Embryonic facial prominence (tissue), 1 donor: ENCODE measurements at regions not wholly inside any gene's neighbourhood (a gene's known extent, or its start where the extent isn't known, plus 50 kb on each side); places are given as distances from the start of the nearest gene placed in this dataset.
"Not testable (repeated sequence)": the region's sequence is repeated elsewhere in the genome, so short reads cannot be mapped to it uniquely, and the experiment has no call there.

Experiments
- DNase-seq: peaks from one replicate; pipeline ENCODE4 v3.0.0-alpha.2; 2016; ENCODE audit errors: extremely low spot score

- no peak for DNase-seq
Observed at GRCh38 chr3:147240581-147240980, 165.8 kb downstream of the ZIC4 start.

DNA sequence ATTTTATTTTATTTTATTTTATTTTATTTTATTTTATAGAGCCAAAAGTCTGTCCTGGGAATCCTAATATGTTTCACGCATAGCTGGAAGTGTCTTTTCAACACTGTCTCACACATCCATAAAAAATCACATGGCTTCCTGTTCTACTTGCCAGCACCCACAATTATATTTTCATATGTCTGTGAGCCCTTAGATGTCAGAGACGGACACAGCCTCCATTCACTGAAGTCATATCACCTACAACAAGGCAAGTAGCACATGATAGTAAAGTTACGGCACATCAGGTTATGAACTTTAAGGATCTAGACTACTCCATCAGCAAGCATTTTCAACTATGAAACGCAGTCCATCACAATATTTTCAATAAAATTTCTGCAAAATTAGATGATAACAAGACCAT is 168.4 kb downstream of the ZIC4 start:
- DNase-seq = no peak

DNA sequence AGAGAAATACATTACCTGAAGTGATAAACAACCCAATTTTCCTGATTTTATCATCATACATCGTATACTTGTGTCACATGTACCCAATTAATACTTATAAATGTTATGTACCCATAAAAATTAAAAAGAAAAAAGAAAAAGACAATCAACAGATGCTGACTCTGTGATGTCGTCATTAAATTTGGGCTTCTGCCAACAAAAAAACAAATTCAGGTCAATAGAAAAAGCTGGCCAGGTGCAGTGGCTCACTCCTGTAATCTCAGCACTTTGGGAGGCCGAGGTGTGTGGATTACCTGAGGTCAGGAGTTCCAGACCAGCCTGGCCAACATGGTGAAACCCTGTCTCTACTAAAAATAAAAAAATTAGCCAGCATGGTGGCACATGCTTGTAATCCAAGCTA is 174.4 kb downstream of the ZIC4 start:
- not testable (repeated sequence) for DNase-seq

GRCh38 chr3:147231111-147231510 is 175.2 kb downstream of the ZIC4 start:
- no peak for DNase-seq

- no peak for DNase-seq
Observed at GRCh38 chr3:147222291-147222690, 184.1 kb downstream of the ZIC4 start.

DNA sequence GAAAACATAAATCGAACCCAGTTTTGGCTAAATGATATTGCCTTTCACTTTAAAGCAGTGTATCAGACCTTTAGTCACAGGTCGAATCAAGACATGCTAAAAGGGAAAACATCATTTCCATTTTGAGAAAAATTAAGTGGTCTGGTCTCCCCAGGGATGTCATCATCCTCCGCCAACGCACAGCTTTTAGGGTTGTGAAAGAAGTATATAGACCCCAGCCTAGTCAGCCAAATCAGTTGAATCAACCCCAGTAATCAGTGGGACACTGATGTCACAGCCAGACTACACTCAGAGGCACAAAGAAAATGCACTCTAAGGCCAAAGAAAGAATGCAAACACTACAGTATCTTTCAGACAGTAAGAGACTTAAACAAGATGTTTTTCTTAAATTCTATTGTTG is 187.4 kb downstream of the ZIC4 start:
- DNase-seq = no peak

GRCh38 chr3:147216143-147216673 is 190.1 kb downstream of the ZIC4 start:
- DNase-seq = no peak

DNA sequence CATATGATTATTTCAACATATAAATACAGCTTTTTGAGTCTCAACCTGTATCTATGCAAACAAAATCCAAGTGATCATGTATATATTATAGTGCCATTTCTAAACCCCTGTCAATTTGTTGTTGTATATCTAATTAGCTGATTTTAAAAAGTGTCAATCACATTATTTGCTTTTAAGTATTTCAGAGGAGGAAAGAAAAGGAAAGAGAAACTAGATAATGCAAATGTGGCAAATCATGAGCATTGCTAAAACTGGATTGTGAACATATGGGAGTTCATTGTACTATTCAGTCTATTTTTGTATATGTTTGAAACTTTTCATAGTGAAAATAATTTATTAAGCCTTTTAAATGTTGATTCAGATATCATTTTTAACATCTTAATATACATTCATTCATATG is 190.7 kb downstream of the ZIC4 start:
- no peak for DNase-seq

- no peak for DNase-seq
Observed at GRCh38 chr3:147213633-147214032, 192.7 kb downstream of the ZIC4 start.

DNA sequence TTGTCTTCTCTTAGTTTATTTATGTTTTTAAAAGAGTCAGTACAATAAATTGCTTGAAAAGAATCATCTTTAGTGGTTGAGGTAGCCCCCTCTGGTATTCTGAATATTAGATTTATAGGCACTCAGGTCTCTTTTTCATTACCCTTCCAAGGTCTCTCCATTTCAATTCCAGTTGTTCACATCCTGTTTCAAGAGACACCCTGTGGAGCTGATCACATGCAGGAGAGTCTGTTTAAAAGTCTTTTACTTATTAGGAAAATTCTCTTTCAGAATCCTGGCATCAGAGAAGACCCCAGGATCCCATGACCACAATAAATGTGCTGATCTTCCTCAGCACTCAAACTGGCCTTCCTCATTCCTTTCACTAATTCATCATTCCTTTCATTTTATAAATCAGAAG is 195.7 kb downstream of the ZIC4 start:
- no peak for DNase-seq

DNA sequence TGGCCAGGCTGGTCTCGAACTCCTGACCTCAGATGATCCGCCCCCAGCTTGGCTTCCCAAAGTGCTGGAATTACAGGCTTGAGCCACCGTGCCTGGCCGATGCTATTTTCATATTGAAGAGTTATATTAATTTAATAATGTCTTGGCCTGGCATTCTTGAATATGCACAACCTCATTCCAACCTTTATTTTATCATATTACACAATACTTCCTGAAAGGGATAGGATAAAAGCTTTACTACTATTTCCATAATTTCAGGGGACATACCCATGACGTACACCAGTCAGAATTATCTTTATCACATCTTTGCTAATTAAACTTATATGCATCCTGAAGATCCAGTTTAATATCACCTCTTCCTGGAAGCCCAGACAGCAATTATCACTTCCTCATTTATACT is 205.3 kb downstream of the ZIC4 start:
- no peak for DNase-seq

GRCh38 chr3:147200545-147200944 is 205.8 kb downstream of the ZIC4 start:
- no peak for DNase-seq

GRCh38 chr3:147197739-147198138 is 208.6 kb downstream of the ZIC4 start:
- no peak for DNase-seq

DNA sequence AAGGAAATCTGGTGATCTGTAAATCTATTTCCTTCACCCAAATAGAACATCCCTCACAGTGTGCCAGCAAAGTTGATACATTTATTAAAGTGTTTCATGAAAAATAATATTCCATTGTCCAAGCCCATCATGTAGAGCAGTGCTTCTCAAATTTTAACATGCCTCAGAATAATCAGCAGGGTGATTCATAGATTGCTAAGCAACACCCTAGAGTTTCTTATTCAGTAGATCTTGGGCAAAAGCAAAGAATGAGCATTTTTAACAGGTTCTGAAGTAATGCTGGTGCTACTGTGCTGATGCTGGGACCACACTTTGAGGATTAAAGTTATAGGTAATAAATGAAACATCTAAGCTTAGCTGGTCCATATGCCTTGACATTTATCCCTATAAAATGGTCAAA is 210.5 kb downstream of the ZIC4 start:
- no peak for DNase-seq

- DNase-seq = no peak
Observed at GRCh38 chr3:147191795-147192385, 214.5 kb downstream of the ZIC4 start.

GRCh38 chr3:147189016-147189415 is 217.3 kb downstream of the ZIC4 start:
- DNase-seq = no peak

GRCh38 chr3:147187687-147188086 is 218.7 kb downstream of the ZIC4 start:
- DNase-seq = no peak

DNA sequence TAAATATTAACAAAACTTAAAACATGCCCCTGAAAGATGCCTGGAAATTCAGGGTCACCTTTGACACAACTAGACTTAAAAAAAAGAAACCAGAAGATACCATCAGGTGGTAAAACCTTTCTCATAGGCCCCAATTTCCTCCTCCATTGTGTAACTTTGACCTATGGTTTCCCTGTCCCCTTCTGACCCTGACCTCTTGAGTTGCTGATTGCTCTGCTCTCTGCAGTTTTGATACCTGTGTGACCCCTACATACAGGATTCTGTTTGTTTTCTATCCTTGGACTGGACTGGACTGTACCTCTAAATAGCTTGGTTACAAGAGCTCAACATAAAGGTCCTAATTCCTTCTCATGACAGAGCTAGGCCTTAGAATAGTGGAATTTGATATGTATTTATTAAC is 220.6 kb downstream of the ZIC4 start:
- DNase-seq = no peak

GRCh38 chr3:147184794-147185193 is 221.5 kb downstream of the ZIC4 start:
- no peak for DNase-seq

DNA sequence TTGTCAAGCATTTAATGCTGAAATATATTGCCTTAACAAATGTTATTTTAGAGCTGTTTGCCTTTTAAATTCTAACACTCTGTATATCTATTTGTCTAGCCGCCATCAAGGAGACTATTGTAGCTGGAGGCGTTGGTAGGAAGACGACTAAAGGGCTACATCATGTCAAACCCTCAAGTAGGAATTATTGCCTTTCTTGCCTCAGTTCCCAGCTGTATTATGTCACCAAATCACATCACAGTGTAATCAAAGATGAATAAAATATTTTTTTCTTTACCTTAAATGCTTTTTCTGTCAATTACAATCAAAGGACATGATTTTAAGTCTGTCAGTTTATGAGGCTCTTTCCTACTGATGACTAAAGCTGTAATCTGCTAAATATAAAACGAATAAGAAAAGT is 233.1 kb downstream of the ZIC4 start:
- no peak for DNase-seq

DNA sequence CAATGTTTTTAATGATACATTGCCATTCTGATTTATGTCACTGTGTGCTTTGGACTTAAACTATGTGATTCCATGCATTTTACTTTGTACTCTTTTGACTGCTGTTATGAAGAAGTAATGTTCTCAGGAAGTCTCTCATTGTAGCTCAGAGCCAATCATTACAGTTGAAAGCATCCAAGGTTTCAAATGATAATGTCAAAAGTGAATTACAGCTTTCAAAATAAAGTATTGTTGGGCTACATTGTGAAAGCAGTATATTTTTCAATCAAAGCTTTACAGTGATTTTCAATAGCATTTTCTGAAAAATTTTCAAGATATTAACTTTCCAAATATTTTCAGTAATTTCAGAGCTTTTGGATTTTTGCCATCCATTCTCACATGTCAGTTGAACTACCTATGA is 243.6 kb downstream of the ZIC4 start:
- DNase-seq = no peak

DNA sequence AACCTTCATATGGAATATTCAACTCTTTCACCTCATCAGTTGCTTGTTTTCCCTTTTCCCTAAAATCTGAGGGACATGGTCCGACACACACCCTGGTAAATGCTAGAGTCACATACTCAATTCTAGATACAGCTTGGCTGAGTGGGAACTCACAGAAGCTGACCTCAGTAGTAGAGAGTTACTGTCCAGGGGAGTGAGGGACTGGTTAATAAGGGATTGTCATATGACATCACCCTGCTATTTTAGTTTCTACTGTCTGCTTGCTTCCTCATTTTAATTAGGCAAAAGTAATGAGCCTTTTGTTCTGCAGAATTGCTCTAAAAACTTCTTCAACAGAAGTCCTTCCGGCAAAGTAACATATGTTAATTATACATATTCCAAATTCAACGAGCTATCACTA is 244.5 kb downstream of the ZIC4 start:
- no peak for DNase-seq

- DNase-seq = no peak
Observed at GRCh38 chr3:147160984-147161383, 245.4 kb downstream of the ZIC4 start.

GRCh38 chr3:147159141-147159540 is 247.2 kb downstream of the ZIC4 start:
- DNase-seq = no peak
